Left lung (tissue), 4 donors: ENCODE measurements at regions not wholly inside any gene's neighbourhood (a gene's known extent, or its start where the extent isn't known, plus 50 kb on each side); places are given as distances from the start of the nearest gene placed in this dataset.

Experiments
- ATAC-seq: fragments of 200-7000 bp; cut with Tn5 transposase; one replicate; pipeline ENCODE4 v1.9.1; 2020; ENCODE audit warnings: moderate library complexity
- DNase-seq, 4 donors: peaks; one replicate each; pipeline ENCODE4 v3.0.0-alpha.2; 2013 to 2020
- H3K27ac ChIP-seq, 2 donors: fragments of 200-600 bp; sonication (generic) in 1 of 2; one replicate each; pipeline versions ENCODE4 v1.5.0 to v1.8.0; 2020 to 2021
- H3K27me3 ChIP-seq, 2 donors: fragments of 200-600 bp; sonication (generic) in 1 of 2; one replicate each; pipeline versions ENCODE4 v1.5.0 to v1.8.0; 2020 to 2021
- H3K36me3 ChIP-seq, 2 donors: fragments of 200-600 bp; sonication (generic) in 1 of 2; one replicate each; pipeline versions ENCODE4 v1.5.0 to v1.8.0; 2020 to 2021
- H3K4me1 ChIP-seq, 2 donors: fragments of 200-600 bp; one replicate each; pipeline ENCODE4 v1.8.0; 2021
- H3K4me3 ChIP-seq, 2 donors: fragments of 200-600 bp; sonication (generic) in 1 of 2; one replicate each; pipeline versions ENCODE4 v1.5.0 to v1.8.0; 2020 to 2021; ENCODE audit warnings: mild to moderate bottlenecking in 1 of 2
- H3K9me3 ChIP-seq, 2 donors: fragments of 200-600 bp; sonication (generic) in 1 of 2; one replicate each; pipeline versions ENCODE4 v1.5.0 to v1.8.0; 2020 to 2021
- intact Hi-C, 2 donors: fragments of 100-400 bp; cut with DNase I; formaldehyde crosslinking; loops; one replicate each; pipeline versions ENCODE4 v1.11.2 to v1.14.2; 2022
- TF ChIP-seq, protein P1 (sequence below), 2 donors: fragments of 200-600 bp; sonication (generic) in 1 of 2; IDR thresholded peaks; one replicate each; pipeline versions ENCODE4 v1.5.0 to v1.8.0; 2021; ENCODE audit warnings: antibody characterized with exemption in 2 of 2
- donor health status: DM: no; HTN: yes; CAD: no.
- donor health status: DM: no; HTN: no; CAD: no.

DNA sequence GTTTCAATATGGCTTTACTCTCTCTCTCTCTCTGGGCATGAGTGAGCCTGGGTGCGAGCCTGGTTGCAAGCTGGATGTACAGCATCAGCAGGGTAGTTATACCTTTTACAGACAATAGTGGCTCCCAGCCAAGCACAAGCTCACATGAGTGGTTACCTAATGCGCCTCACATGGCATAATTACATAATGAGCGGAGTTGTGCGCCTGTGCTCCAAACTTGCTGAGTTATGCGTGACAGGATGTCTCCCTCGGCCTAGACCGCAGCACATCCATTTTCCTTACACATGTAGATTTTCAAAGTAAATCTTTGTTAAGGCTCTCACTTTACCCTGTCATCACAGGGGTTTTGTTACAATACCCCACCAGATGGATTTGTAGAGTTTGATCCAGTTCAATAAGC, 233.5 kb upstream of the WWC1 start:
- intact Hi-C loops = no loop called here
- DNase-seq (no peak), ATAC-seq (no peak)
- no peaks in the 10 kb centered on the region for H3K4me1 ChIP-seq
- H3K4me3 ChIP-seq = no peak overlapping the region
- no peaks in the 10 kb centered on the region for H3K36me3 ChIP-seq
- H3K9me3 ChIP-seq = no peaks in the 10 kb centered on the region
- no peak overlapping the region for H3K27ac ChIP-seq
- TF ChIP-seq, protein P1, sequence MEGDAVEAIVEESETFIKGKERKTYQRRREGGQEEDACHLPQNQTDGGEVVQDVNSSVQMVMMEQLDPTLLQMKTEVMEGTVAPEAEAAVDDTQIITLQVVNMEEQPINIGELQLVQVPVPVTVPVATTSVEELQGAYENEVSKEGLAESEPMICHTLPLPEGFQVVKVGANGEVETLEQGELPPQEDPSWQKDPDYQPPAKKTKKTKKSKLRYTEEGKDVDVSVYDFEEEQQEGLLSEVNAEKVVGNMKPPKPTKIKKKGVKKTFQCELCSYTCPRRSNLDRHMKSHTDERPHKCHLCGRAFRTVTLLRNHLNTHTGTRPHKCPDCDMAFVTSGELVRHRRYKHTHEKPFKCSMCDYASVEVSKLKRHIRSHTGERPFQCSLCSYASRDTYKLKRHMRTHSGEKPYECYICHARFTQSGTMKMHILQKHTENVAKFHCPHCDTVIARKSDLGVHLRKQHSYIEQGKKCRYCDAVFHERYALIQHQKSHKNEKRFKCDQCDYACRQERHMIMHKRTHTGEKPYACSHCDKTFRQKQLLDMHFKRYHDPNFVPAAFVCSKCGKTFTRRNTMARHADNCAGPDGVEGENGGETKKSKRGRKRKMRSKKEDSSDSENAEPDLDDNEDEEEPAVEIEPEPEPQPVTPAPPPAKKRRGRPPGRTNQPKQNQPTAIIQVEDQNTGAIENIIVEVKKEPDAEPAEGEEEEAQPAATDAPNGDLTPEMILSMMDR (IDR thresholded peaks at IDR 0.05) = no peak
- no peaks in the 10 kb centered on the region for H3K27me3 ChIP-seq

DNA sequence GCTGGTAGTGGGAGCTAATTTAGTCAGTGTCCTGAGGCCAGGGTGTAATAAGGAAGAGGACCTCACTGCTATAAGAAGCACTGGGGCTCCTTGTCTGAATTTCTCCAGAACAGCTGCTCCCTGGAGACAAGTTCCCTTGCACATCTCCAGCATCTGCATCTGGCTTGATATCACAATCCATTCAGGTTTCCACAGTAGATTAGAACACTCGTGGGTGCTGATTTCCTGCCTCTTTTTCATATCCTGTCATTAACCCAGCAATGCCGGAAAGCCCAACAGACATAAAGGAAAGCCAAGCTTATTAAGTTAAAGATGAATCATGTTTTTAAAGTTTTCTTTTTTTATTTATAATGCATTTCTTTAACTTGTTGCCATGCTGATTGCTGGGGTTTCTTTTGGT, 232.3 kb upstream of the WWC1 start:
- ATAC-seq = no peak
- no peak for DNase-seq
- H3K4me3 ChIP-seq = no peak overlapping the region
- H3K27ac ChIP-seq = no peak overlapping the region
- no peaks in the 10 kb centered on the region for H3K36me3 ChIP-seq
- TF ChIP-seq, protein P1 (IDR thresholded peaks at IDR 0.05) = no peak
- H3K4me1 ChIP-seq = no peaks in the 10 kb centered on the region
- intact Hi-C loops = no loop called here
- no peaks in the 10 kb centered on the region for H3K27me3 ChIP-seq
- no peaks in the 10 kb centered on the region for H3K9me3 ChIP-seq

DNA sequence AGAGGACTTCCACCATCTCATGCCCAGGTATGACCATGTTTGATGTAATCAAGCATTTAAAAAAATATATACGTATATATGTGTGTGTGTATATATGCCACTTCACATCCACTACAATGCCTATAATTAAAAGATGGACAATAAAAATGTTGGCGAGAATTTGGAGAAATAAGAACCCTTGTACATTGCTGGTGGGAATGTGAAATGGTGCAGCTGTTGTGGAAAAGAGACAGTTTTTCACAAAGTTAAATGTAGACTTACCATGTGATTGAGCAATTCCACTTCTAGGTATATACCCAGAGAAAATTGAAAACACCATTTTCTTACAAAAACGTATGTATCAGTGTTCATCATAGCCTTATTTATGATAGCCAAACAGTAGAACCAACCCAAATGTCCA, 229.2 kb upstream of the WWC1 start:
- H3K4me3 ChIP-seq = no peak overlapping the region
- no peaks in the 10 kb centered on the region for H3K36me3 ChIP-seq
- no peak for ATAC-seq
- H3K9me3 ChIP-seq = no peaks in the 10 kb centered on the region
- DNase-seq = peak in 1 of 4 donors; percentile 45
- TF ChIP-seq, protein P1 (IDR thresholded peaks at IDR 0.05) = no peak
- no peaks in the 10 kb centered on the region for H3K4me1 ChIP-seq
- H3K27me3 ChIP-seq = no peaks in the 10 kb centered on the region
- intact Hi-C loops = no loop called here
- no peak overlapping the region for H3K27ac ChIP-seq

DNA sequence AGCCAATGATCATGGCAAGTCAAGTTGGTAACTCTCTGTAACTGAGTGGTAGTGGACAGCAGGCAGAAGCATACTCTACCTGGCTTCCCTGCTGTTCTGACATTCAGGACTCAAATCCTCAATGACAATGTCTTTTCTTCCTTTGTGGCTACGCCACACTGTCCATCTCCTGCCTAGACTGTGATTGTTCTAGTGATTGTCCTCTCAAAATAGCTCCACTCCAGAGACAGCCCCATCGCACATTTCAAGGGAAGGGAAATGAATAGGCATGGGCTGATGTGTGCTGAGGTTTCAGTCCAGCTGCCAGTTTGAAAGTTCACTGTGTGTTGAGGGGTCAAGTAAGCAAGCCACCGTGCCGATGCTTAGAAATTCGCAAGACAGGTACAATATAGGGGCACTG, 227.0 kb upstream of the WWC1 start:
- intact Hi-C loops = no loop called here
- no peaks in the 10 kb centered on the region for H3K4me1 ChIP-seq
- H3K4me3 ChIP-seq = no peak overlapping the region
- no peaks in the 10 kb centered on the region for H3K27me3 ChIP-seq
- no peak for DNase-seq
- ATAC-seq = no peak
- H3K36me3 ChIP-seq = no peaks in the 10 kb centered on the region
- H3K9me3 ChIP-seq = no peaks in the 10 kb centered on the region
- H3K27ac ChIP-seq = no peak overlapping the region
- TF ChIP-seq, protein P1 (IDR thresholded peaks at IDR 0.05) = no peak

DNA sequence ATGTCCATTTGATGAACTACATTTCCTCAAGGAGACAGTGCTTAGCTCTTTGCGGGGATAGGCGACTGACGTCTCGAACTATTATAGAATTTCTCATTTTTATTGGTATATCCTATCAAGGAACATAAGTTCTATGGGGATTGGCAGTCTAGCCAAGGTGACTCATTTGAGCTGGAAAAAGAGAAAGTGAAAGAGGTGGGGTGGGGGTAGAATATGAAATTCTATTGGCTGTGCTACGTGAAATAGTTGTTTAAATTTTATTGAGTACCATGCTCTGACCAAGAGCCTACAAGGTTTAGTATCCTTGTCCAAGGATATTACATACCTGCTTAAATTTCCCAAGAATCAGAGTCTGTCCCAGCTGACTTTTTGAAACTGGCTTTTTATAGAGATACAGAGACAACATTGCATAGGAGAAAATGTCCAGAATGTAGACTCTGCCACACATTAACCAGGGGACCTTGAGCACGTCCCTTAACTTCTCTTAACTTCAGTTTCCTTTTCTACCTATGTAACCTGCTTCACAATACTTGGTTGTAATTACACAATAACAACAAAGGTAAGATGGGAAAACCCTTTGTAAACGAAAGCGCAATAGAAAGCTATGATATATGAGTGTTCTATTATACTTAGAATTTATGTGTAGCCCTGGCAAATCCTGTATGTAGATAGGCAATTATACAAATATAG, 226.4 kb upstream of the WWC1 start:
- TF ChIP-seq, protein P1 (IDR thresholded peaks at IDR 0.05) = no peak
- ATAC-seq = no peak
- DNase-seq = no peak
- H3K27ac ChIP-seq = no peak overlapping the region
- H3K9me3 ChIP-seq = no peaks in the 10 kb centered on the region
- H3K36me3 ChIP-seq = no peaks in the 10 kb centered on the region
- intact Hi-C loops = no loop called here
- H3K4me1 ChIP-seq = no peaks in the 10 kb centered on the region
- no peaks in the 10 kb centered on the region for H3K27me3 ChIP-seq
- no peak overlapping the region for H3K4me3 ChIP-seq
